ENCODE measurements at regions not wholly inside any gene's neighbourhood (a gene's known extent, or its start where the extent isn't known, plus 50 kb on each side); places are given as distances from the start of the nearest gene placed in this dataset.

DNA sequence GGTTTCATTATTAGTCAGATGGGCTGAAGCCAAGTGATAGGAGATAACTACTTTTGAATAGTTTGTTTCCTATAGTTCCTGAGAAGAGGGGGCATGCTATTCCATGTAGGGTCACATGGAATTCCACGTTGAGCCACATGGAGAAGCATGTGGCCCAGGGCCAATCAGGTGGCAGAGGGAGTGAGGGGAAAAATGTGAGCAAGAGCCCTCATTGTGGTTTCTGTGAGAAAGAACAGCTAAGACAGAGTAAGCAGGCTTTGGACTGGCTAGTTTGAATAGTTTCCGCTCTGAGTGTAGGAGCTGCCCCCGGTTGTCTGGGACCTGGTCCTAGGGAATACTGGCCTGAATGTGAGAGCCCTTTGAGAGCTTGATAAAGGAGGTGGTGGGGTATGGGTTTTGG, 69.9 kb upstream of the CNTNAP4 start:
- TF ChIP-seq CTCF (IDR thresholded peaks at IDR 0.05) (no peak), POLR2A (IDR thresholded peaks at IDR 0.05) (no peak)
